IPS-15b (cell line): ENCODE measurements at regions not wholly inside any gene's neighbourhood (a gene's known extent, or its start where the extent isn't known, plus 50 kb on each side); places are given as distances from the start of the nearest gene placed in this dataset.

Experiments
- H3K27me3 ChIP-seq: one replicate; pipeline ENCODE4 v1.6.1; 2013; ENCODE audit warnings: low read length; ENCODE audit not compliant: control insufficient read depth, insufficient read depth
- H3K36me3 ChIP-seq: one replicate; pipeline ENCODE4 v1.6.1; 2013; ENCODE audit warnings: low read length; ENCODE audit not compliant: control insufficient read depth, insufficient read depth
- H3K4me1 ChIP-seq: one replicate; pipeline ENCODE4 v1.6.1; 2013; ENCODE audit warnings: mild to moderate bottlenecking, low read length; ENCODE audit not compliant: control insufficient read depth, insufficient read depth
- H3K4me3 ChIP-seq: one replicate; pipeline ENCODE4 v1.5.1; 2013; ENCODE audit warnings: low read depth, low read length
- H3K9ac ChIP-seq: one replicate; pipeline ENCODE4 v1.6.1; 2013; ENCODE audit warnings: low read depth, mild to moderate bottlenecking, low read length
- H3K9me3 ChIP-seq: one replicate; pipeline ENCODE4 v1.6.1; 2013; ENCODE audit warnings: mild to moderate bottlenecking, low read length; ENCODE audit not compliant: control insufficient read depth, insufficient read depth

DNA sequence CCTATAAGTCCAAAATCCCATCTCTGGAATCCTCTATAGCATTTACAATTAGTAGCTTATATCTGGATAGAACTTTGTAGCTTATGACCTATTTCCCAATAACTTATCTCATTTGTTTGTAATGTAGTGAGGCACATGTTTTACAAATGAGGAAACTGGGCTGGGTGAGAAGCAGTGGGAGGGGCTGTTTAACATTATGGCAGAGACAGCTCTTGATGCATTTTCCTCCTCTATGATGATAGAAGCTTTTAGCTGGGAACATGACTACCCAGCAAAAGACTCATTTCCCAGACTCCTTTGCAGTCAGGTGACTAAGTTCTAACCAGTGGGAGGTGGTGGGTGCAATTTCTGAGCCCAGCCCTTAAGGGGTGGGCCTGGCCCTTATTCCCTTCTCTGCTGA is 179.7 kb downstream of the TTC8 start:
- no peaks in the 10 kb centered on the region for H3K36me3 ChIP-seq
- no peak overlapping the region for H3K9ac ChIP-seq
- H3K4me1 ChIP-seq: no peaks in the 10 kb centered on the region
- H3K4me3 ChIP-seq: no peak overlapping the region
- H3K27me3 ChIP-seq: no peaks in the 10 kb centered on the region
- no peaks in the 10 kb centered on the region for H3K9me3 ChIP-seq

- H3K4me3 ChIP-seq: no peak overlapping the region
- no peaks in the 10 kb centered on the region for H3K27me3 ChIP-seq
- H3K36me3 ChIP-seq: no peaks in the 10 kb centered on the region
- no peaks in the 10 kb centered on the region for H3K9me3 ChIP-seq
- no peak overlapping the region for H3K9ac ChIP-seq
- no peaks in the 10 kb centered on the region for H3K4me1 ChIP-seq
Observed at GRCh38 chr14:89007906-89008305, 183.5 kb downstream of the TTC8 start.

DNA sequence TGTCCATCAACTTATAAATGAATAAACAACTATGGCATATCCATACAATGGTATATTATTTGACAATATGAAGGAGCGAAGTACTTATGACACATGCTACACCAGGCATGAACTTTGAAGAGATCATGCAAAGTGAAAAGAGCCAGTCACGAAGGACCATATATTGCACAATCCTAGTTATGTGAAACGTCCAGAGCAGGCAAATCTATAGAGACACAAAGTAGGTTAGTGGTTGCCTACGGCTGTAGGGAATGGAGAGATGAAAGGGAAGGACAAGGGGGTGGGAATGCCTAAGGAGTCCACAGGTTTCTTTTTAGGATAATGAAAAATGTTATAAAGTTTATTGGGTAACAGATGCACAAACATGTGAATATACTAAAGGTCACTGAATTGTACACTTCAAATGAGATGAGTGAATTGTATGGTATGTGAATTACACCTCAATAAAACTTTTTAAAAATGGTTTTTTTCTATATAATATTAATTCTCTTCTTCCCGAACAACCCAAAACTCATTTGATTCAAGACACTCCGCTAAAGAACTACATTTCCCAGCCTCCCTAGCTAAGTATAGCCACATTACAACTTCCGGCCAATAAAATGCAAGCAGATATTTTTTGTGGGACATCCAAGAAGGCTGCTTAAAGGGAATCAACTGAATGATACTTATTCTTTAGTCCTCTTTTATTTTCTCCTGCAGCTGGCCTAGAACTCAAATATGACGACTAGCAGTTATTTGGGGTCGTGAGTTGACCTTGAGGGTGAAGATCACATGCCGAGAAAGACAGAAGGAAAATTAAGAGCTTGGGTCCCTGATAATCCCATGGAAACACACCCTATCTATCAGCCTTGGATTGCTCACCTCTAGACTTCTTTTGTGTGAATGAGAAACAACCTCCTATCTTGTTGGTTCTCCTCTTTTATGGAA is 187.2 kb downstream of the TTC8 start:
- H3K4me3 ChIP-seq: no peak overlapping the region

GRCh38 chr14:89012282-89013097 is 188.0 kb downstream of the TTC8 start:
- no peak overlapping the region for H3K9ac ChIP-seq
- no peaks in the 10 kb centered on the region for H3K36me3 ChIP-seq
- peaks cover 1% of the 10 kb centered on the region for H3K27me3 ChIP-seq
- H3K9me3 ChIP-seq: no peaks in the 10 kb centered on the region
- H3K4me3 ChIP-seq: no peak overlapping the region
- H3K4me1 ChIP-seq: no peaks in the 10 kb centered on the region

More for the DNA sequence above, 187.2 kb downstream of the TTC8 start:
- H3K27me3 ChIP-seq: no peaks in the 10 kb centered on the region
- no peaks in the 10 kb centered on the region for H3K36me3 ChIP-seq
- H3K4me1 ChIP-seq: no peaks in the 10 kb centered on the region
- no peak overlapping the region for H3K9ac ChIP-seq
- no peaks in the 10 kb centered on the region for H3K9me3 ChIP-seq

DNA sequence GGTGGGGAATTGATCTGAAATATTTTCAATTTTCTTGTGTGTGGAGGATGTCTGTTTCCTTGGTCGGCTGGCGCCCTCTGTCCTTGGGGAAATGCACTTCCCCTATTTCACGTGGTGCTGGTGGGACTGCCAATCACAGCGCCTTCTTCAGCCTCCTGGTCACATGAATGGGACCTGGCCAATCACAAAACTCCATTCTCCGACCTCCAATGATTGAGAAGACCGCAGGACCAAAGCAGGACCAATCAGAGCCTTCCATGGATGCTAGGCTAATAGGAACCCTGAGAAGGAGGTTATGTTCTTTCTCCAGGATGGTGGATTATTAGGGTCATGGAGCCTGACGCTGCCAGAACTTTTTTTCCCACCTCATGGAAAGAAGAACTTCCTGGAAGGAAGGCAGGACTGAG is 188.7 kb downstream of the TTC8 start:
- no peak overlapping the region for H3K9ac ChIP-seq
- H3K4me3 ChIP-seq: no peak overlapping the region
- no peaks in the 10 kb centered on the region for H3K36me3 ChIP-seq
- H3K9me3 ChIP-seq: no peaks in the 10 kb centered on the region
- peaks cover 4% of the 10 kb centered on the region for H3K27me3 ChIP-seq
- no peaks in the 10 kb centered on the region for H3K4me1 ChIP-seq

DNA sequence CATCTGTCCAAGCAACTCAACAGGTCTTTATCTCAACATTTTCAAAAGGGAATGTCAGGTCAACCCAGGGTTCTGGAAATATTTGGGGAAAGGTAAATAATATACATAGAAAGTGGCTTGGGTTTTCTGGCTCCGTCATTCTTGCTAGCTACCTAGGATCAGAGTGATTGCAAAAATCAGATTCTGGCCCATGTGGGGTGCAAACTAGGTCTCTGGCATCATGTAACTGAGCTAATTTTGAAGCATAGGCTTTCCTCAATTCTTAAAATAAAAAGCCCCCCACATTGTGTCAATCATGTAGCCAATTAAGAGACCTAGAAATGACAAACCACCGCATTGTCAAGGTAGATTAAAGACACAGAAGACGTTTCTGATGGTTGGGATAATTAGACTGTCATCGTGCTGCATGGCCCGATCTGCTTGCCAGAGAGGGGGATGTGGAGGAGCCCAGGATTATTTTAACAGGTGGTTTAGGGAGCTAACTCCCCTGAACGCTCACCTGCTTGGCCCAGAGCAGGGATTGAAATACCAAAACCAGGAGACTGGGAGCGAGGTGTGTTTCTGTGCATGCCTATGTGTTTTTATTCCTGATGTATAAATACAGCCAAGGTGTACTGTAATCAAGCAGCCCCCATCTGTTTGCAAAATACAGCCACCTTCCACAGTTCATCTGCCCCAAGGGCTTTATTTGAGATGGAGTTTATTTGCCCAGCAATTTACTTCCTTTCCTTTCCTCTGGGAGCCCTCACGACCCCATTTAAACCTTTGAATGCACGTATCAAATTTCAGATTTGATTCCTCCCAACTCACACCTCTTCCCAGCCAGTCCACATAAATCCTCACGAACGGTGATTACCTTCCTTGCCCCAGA is 189.5 kb downstream of the TTC8 start:
- Histone ChIP-seq H3K9ac (no peak overlapping the region), H3K4me3 (no peak overlapping the region), H3K4me1 (no peaks in the 10 kb centered on the region), H3K27me3 (peaks cover 4% of the 10 kb centered on the region), H3K9me3 (no peaks in the 10 kb centered on the region), H3K36me3 (no peaks in the 10 kb centered on the region)

DNA sequence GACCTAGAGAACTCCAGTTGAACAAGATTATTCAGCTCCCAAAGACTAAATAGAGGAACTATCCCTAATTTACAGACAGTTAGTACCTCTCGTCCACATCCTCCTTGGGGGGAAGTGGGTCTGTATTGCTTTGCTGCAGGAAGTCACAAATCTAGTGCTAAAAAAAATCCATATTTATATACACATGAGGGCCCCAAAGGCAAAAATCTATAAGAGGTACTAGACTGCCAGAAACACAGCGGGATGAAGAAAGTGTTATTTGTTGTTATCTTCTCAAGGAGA is 190.1 kb downstream of the TTC8 start:
- Histone ChIP-seq H3K27me3 (peaks cover 4% of the 10 kb centered on the region), H3K9me3 (no peaks in the 10 kb centered on the region), H3K36me3 (no peaks in the 10 kb centered on the region), H3K9ac (no peak overlapping the region), H3K4me3 (no peak overlapping the region), H3K4me1 (no peaks in the 10 kb centered on the region)

- H3K9me3 ChIP-seq: no peaks in the 10 kb centered on the region
Observed at GRCh38 chr14:89015016-89015415, 190.6 kb downstream of the TTC8 start.

GRCh38 chr14:89017417-89017816 is 193.0 kb downstream of the TTC8 start:
- H3K9me3 ChIP-seq: no peaks in the 10 kb centered on the region
- H3K4me1 ChIP-seq: no peaks in the 10 kb centered on the region
- no peaks in the 10 kb centered on the region for H3K36me3 ChIP-seq
- H3K9ac ChIP-seq: no peak overlapping the region
- no peak overlapping the region for H3K4me3 ChIP-seq
- H3K27me3 ChIP-seq: peaks cover 4% of the 10 kb centered on the region

More at GRCh38 chr14:89015016-89015415, 190.6 kb downstream of the TTC8 start:
- H3K27me3 ChIP-seq: peaks cover 4% of the 10 kb centered on the region
- no peaks in the 10 kb centered on the region for H3K36me3 ChIP-seq
- no peak overlapping the region for H3K4me3 ChIP-seq
- H3K9ac ChIP-seq: no peak overlapping the region
- no peaks in the 10 kb centered on the region for H3K4me1 ChIP-seq

- no peak overlapping the region for H3K4me3 ChIP-seq
- no peaks in the 10 kb centered on the region for H3K36me3 ChIP-seq
- H3K9ac ChIP-seq: no peak overlapping the region
- H3K4me1 ChIP-seq: no peaks in the 10 kb centered on the region
- no peaks in the 10 kb centered on the region for H3K9me3 ChIP-seq
- H3K27me3 ChIP-seq: peaks cover 42% of the 10 kb centered on the region
Observed at GRCh38 chr14:89022274-89022673, 197.8 kb downstream of the TTC8 start.

DNA sequence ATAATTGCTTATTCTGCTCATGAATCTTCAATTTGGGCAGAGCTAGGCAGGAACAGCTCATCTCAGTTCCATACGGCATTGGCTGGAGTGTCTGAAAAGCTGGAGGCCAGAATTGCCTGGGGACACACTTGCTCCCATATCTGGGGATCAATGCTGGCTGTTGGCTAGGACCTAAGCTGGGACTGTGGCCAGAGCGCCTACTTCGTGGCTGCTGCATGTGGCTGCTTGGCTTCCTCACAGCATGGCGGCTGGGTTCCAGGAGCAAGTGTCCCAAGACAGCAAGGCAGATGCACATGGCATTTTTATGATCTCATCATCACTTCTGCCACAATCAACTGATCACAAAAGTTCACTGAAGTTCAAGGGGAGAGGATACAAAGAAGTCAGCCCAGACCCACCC is 200.2 kb downstream of the TTC8 start:
- Histone ChIP-seq H3K4me3 (no peak overlapping the region), H3K9ac (no peak overlapping the region), H3K27me3 (peaks cover 60% of the 10 kb centered on the region), H3K9me3 (no peaks in the 10 kb centered on the region), H3K4me1 (no peaks in the 10 kb centered on the region), H3K36me3 (no peaks in the 10 kb centered on the region)
